HCT116 (cell line): ENCODE measurements at regions not wholly inside any gene's neighbourhood (a gene's known extent, or its start where the extent isn't known, plus 50 kb on each side); places are given as distances from the start of the nearest gene placed in this dataset.

Experiments used
- ATAC-seq: fragments of 200-7000 bp; cut with Tn5 transposase; 2 replicates; pipeline ENCODE4 v1.9.1; 2020; ENCODE audit warnings: mild to moderate bottlenecking, moderate library complexity
- BruUV-seq: library from RNA; stranded (reverse); fragments of 400-500 nt; replicated peaks from 2 replicates; lab custom pipeline; 2021; lab: Mats Ljungman, UMichigan
- CTCF ChIA-PET: fragments of 300-600 bp; sonication (Branson Sonifier 250); formaldehyde crosslinking; loops from one replicate; lab custom pipeline; 2021; ENCODE audit warnings: antibody characterized with exemption; lab: Charles Lee
- POLR2A ChIA-PET: fragments of 300-600, 350-600 bp; sonication (Branson Sonifier 250); formaldehyde crosslinking; loops from one replicate; lab custom pipeline; 2021; ENCODE audit warnings: antibody characterized with exemption; lab: Charles Lee
- RAD21 ChIA-PET, 2 experiments: fragments of 300-600 bp; sonication (Branson Sonifier 250); formaldehyde crosslinking; loops; one replicate each; lab custom pipeline; 2023; ENCODE audit warnings: low total read pairs in 2 of 2; ENCODE audit not compliant: uncharacterized antibody in 2 of 2, unreplicated experiment in 2 of 2, low non-redundant PET in 1 of 2; lab: Charles Lee
- DNase-seq: peaks from one replicate; pipeline ENCODE4 v3.0.0-alpha.2; 2010; ENCODE audit warnings: low read depth, low spot score
- H2AFZ ChIP-seq: fragments of 200-600 bp; shearing (Covaris generic), sonication (generic); 2 replicates; pipeline ENCODE4 v1.6.1; 2017; ENCODE audit warnings: low read depth, mixed run types, mixed read lengths, antibody characterized with exemption, low read length; ENCODE audit not compliant: poor library complexity, severe bottlenecking
- H3K27ac ChIP-seq: 2 replicates; pipeline ENCODE4 v1.5.1; 2012; ENCODE audit warnings: low read depth, low read length
- H3K27me3 ChIP-seq: fragments of 200-600 bp; sonication (generic); 2 replicates; pipeline ENCODE4 v1.6.1; 2016; ENCODE audit warnings: mixed run types, low read length, mixed read lengths; ENCODE audit not compliant: insufficient read depth
- H3K36me3 ChIP-seq, 2 experiments: fragments of 200-500 bp in 1 of 2; fragments of 200-600 bp in 1 of 2; sonication (Bioruptor generic) in 1 of 2; sonication (generic) in 1 of 2; 2 replicates each; pipeline versions ENCODE4 v1.5.1 to v1.6.1; 2014 to 2016; ENCODE audit warnings: low read length in 2 of 2, inconsistent platforms in 1 of 2, mixed read lengths in 1 of 2, mixed run types in 1 of 2; ENCODE audit not compliant: insufficient read depth in 2 of 2, control insufficient read depth in 1 of 2
- H3K4me1 ChIP-seq, 2 experiments: fragments of 200-600 bp in 1 of 2; sonication (generic) in 1 of 2; 2 replicates each; pipeline versions ENCODE4 v1.5.1 to v1.6.1; 2012 to 2017; ENCODE audit warnings: low read length in 2 of 2, inconsistent platforms in 1 of 2, mild to moderate bottlenecking in 1 of 2, mixed read lengths in 1 of 2, mixed run types in 1 of 2, moderate library complexity in 1 of 2; ENCODE audit not compliant: insufficient read depth in 2 of 2, control insufficient read depth in 1 of 2
- H3K4me2 ChIP-seq: fragments of 200-600 bp; sonication (generic); 2 replicates; pipeline ENCODE4 v1.6.1; 2017; ENCODE audit warnings: mixed run types, low read length, mixed read lengths
- H3K4me3 ChIP-seq, 2 experiments: fragments of 200-600 bp in 1 of 2; sonication (generic) in 1 of 2; replicated peaks in 1 of 2; 2 replicates each; pipeline ENCODE4 v1.5.1; 2011 to 2016; ENCODE audit warnings: low read length in 2 of 2, control low read depth in 1 of 2, low read depth in 1 of 2, mild to moderate bottlenecking in 1 of 2, mixed read lengths in 1 of 2, mixed run types in 1 of 2
- H3K79me2 ChIP-seq: fragments of 200-600 bp; sonication (generic); 2 replicates; pipeline ENCODE4 v1.6.1; 2017; ENCODE audit warnings: mild to moderate bottlenecking, mixed run types, low read length, moderate library complexity, mixed read lengths; ENCODE audit not compliant: insufficient read depth
- H3K9ac ChIP-seq: fragments of 200-600 bp; sonication (generic); 2 replicates; pipeline ENCODE4 v1.6.1; 2016; ENCODE audit warnings: low read length, mixed read lengths
- H3K9me2 ChIP-seq: fragments of 200-600 bp; sonication (generic), shearing (Covaris generic); 2 replicates; pipeline ENCODE4 v1.6.1; 2017; ENCODE audit warnings: mixed run types, mild to moderate bottlenecking, moderate library complexity; ENCODE audit not compliant: insufficient read depth
- H3K9me3 ChIP-seq, 2 experiments: fragments of 200-500 bp in 1 of 2; fragments of 200-600 bp in 1 of 2; sonication (Bioruptor generic) in 1 of 2; sonication (generic) in 1 of 2; 2 replicates each; pipeline ENCODE4 v1.6.1; 2014 to 2017; ENCODE audit warnings: low read length in 2 of 2, mixed read lengths in 2 of 2, inconsistent platforms in 1 of 2, low read depth in 1 of 2, mild to moderate bottlenecking in 1 of 2, mixed run types in 1 of 2, moderate library complexity in 1 of 2; ENCODE audit not compliant: control insufficient read depth in 1 of 2, insufficient read depth in 1 of 2
- H4K20me1 ChIP-seq: fragments of 200-600 bp; sonication (generic), shearing (Covaris generic); 2 replicates; pipeline ENCODE4 v1.6.1; 2017; ENCODE audit warnings: mixed run types, mild to moderate bottlenecking, moderate library complexity; ENCODE audit not compliant: insufficient read depth
- CEBPB ChIP-seq: IDR thresholded peaks from 2 replicates; pipeline ENCODE4 v1.6.1; 2012; ENCODE audit warnings: low read depth
- ELF1 ChIP-seq: IDR thresholded peaks from 2 replicates; pipeline ENCODE4 v1.6.1; 2012; ENCODE audit warnings: low read depth, borderline replicate concordance
- EZH2 ChIP-seq: fragments of 200-600 bp; sonication (generic); IDR thresholded peaks from 2 replicates; pipeline ENCODE4 v1.6.1; 2017; ENCODE audit warnings: antibody characterized with exemption, mixed run types
- EZH2phosphoT487 ChIP-seq: fragments of 200-600 bp; IDR thresholded peaks from 2 replicates; pipeline ENCODE4 v1.6.1; 2018; ENCODE audit warnings: antibody characterized with exemption, borderline replicate concordance
- POLR2AphosphoS5 ChIP-seq: IDR thresholded peaks from 2 replicates; pipeline ENCODE4 v1.6.1; 2011; ENCODE audit warnings: mild to moderate bottlenecking, low read depth, low read length, moderate library complexity
- SIN3A ChIP-seq: IDR thresholded peaks from 2 replicates; pipeline ENCODE4 v1.6.1; 2012; ENCODE audit warnings: low read depth
- YY1 ChIP-seq: IDR thresholded peaks from 2 replicates; pipeline ENCODE4 v1.6.1; 2011; ENCODE audit warnings: low read length, low read depth, moderate library complexity, mild to moderate bottlenecking; ENCODE audit not compliant: insufficient replicate concordance; ENCODE audit errors: extremely low read depth
- intact Hi-C: fragments of 100-400 bp; cut with micrococcal nuclease; formaldehyde crosslinking; loops from 2 replicates; pipeline ENCODE4 v1.10.0; 2022
- TF ChIP-seq, protein P1 (sequence below): IDR thresholded peaks from 2 replicates; pipeline ENCODE4 v1.6.1; 2011; ENCODE audit warnings: mild to moderate bottlenecking, low read length, moderate library complexity; ENCODE audit not compliant: insufficient replicate concordance; ENCODE audit errors: extremely low read depth
- TF ChIP-seq, protein P2 (sequence below): IDR thresholded peaks from 2 replicates; pipeline ENCODE4 v1.6.1; 2012

DNA sequence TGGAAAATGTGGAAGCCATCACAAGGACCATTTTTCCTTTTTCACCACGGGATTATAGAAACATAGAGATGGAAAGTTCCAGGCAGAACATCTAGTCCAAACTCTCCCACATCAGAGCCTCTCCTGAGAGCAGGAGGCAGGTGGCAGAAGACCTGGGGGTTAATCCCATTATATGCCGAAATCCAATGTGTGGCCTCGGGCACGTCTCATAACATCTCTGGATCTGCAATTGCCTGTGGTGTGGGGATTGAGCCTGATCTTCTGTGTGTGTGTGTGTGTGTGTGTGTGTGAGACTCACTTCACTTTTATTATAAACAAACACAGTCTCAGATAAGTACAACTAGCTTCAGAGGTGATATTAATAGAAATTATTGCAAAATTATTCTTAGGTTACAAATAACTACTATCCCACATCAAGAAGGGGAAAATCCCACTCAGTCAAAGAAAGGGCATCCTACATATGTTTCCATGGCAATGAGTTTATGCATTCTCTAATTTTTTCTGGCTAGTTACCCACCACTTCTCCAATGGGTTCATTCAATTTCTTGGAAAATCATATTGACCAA is 199.1 kb downstream of the FOXL1 start:
- no peak for DNase-seq

More for the DNA sequence above, 199.1 kb downstream of the FOXL1 start:
- H3K36me3 ChIP-seq, result no peaks in the 10 kb centered on the region
- ChIA-PET RAD21 (no interaction called here), CTCF (no interaction called here), POLR2A (no interaction called here)
- BruUV-seq, result no TSS peak
- H3K27ac ChIP-seq, result no peak overlapping the region
- no peak for TF ChIP-seq CEBPB
- no peak for TF ChIP-seq YY1
- TF ChIP-seq, protein P1, sequence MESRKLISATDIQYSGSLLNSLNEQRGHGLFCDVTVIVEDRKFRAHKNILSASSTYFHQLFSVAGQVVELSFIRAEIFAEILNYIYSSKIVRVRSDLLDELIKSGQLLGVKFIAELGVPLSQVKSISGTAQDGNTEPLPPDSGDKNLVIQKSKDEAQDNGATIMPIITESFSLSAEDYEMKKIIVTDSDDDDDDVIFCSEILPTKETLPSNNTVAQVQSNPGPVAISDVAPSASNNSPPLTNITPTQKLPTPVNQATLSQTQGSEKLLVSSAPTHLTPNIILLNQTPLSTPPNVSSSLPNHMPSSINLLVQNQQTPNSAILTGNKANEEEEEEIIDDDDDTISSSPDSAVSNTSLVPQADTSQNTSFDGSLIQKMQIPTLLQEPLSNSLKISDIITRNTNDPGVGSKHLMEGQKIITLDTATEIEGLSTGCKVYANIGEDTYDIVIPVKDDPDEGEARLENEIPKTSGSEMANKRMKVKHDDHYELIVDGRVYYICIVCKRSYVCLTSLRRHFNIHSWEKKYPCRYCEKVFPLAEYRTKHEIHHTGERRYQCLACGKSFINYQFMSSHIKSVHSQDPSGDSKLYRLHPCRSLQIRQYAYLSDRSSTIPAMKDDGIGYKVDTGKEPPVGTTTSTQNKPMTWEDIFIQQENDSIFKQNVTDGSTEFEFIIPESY, result no peak
- TF ChIP-seq, protein P2, sequence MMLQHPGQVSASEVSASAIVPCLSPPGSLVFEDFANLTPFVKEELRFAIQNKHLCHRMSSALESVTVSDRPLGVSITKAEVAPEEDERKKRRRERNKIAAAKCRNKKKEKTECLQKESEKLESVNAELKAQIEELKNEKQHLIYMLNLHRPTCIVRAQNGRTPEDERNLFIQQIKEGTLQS, result no peak
- no peak for TF ChIP-seq EZH2
- no peak for TF ChIP-seq POLR2AphosphoS5
- no peak for TF ChIP-seq ELF1
- TF ChIP-seq SIN3A, result no peak
- TF ChIP-seq EZH2phosphoT487, result no peak
- peaks cover 30% of the 10 kb centered on the region; the same call in 1 of the 2 replicates for H3K27me3 ChIP-seq
- H3K79me2 ChIP-seq, result no peaks in the 10 kb centered on the region
- no peak overlapping the region for H3K4me3 ChIP-seq
- no peaks in the 10 kb centered on the region for H3K9me3 ChIP-seq
- H3K9ac ChIP-seq, result no peak overlapping the region
- ATAC-seq, result no peak
- H4K20me1 ChIP-seq, result no peaks in the 10 kb centered on the region
- no peaks in the 10 kb centered on the region for H3K9me2 ChIP-seq
- H2AFZ ChIP-seq, result no peak overlapping the region
- no peak overlapping the region for H3K4me2 ChIP-seq
- H3K4me1 ChIP-seq, result no peaks in the 10 kb centered on the region
- intact Hi-C loops, result no loop called here
